ENCODE measurements at regions not wholly inside any gene's neighbourhood (a gene's known extent, or its start where the extent isn't known, plus 50 kb on each side); places are given as distances from the start of the nearest gene placed in this dataset.

- TF ChIP-seq ZBTB11 (CRISPR knock-in tag; IDR thresholded peaks at IDR 0.05) (no peak), CREB1 (IDR thresholded peaks at IDR 0.05; ENCODE audit: low read depth) (no peak), DPF2 (IDR thresholded peaks at IDR 0.05) (no peak), YBX1 (IDR thresholded peaks at IDR 0.05) (no peak)
Observed at GRCh38 chr10:26640391-26640790, 57.1 kb upstream of the PDSS1 start (continued).

- H3K36me3 ChIP-seq (ENCODE audit: control insufficient read depth in 2 of 2, insufficient read depth in 2 of 2, low read length in 1 of 2) = no peaks in the 10 kb centered on the region
- no peak overlapping the region for H3K27ac ChIP-seq (ENCODE audit: control insufficient read depth, insufficient read depth)
- no peak for TF ChIP-seq ATF2 (IDR thresholded peaks at IDR 0.05; ENCODE audit: low read length)
- TF ChIP-seq E2F8 (IDR thresholded peaks at IDR 0.05; ENCODE audit: low read depth, partially characterized antibody) = no peak
- TF ChIP-seq ZNF217 (IDR thresholded peaks at IDR 0.05) = no peak
- TF ChIP-seq FOXM1 (IDR thresholded peaks at IDR 0.05; ENCODE audit: low read depth, low read length) = no peak
- TF ChIP-seq HDAC2 (IDR thresholded peaks at IDR 0.05) = no peak
- TF ChIP-seq SMARCA5 (IDR thresholded peaks at IDR 0.05) = no peak
- no peak for TF ChIP-seq MXI1 (IDR thresholded peaks at IDR 0.05; ENCODE audit: low read depth, low read length)
- TF ChIP-seq E4F1 (IDR thresholded peaks at IDR 0.05; ENCODE audit: borderline replicate concordance, partially characterized antibody) = no peak
- H3K27me3 ChIP-seq (replicated peaks in 1 of 2; ENCODE audit: control insufficient read depth in 2 of 2, insufficient read depth in 2 of 2, low read length in 1 of 2) = no peaks in the 10 kb centered on the region
- CTCF ChIA-PET = interaction anchor here (1.4 kb wide), 1 partner anchor 219 kb away, joined by 4 read pairs; no protein-coding TSS in a partner anchor
- no peak for FAIRE-seq
- no TSS peak for BruUV-seq (replicated peaks)
- no peak overlapping the region for H3K9ac ChIP-seq (ENCODE audit: control insufficient read depth, insufficient read depth, low read length)
- H2AFZ ChIP-seq (ENCODE audit: control insufficient read depth, low read depth, low read length) = no peak overlapping the region
- no peak overlapping the region for H3K4me3 ChIP-seq
- DNase-seq (ENCODE audit: low read depth, low spot score) = no peak
- H3K4me2 ChIP-seq (ENCODE audit: control insufficient read depth, insufficient read depth) = no peak overlapping the region
- in situ Hi-C loops (cut with MboI) (no loop called here), intact Hi-C loops (cut with micrococcal nuclease; ENCODE audit: unreplicated experiment) (no loop called here)
- POLR2A ChIA-PET = no interaction called here
- no peak for ATAC-seq
- 73% methylated on average over 25 of the region's 32 CpGs for WGBS (ENCODE audit: insufficient coverage, insufficient replicate concordance, low lambda C conversion rate, missing lambda C conversion rate)
- RAD21 ChIA-PET (ENCODE audit: unreplicated experiment) = no interaction called here
- H4K20me1 ChIP-seq (ENCODE audit: control insufficient read depth, insufficient read depth) = no peaks in the 10 kb centered on the region
- no peaks in the 10 kb centered on the region for H3K9me3 ChIP-seq (replicated peaks; ENCODE audit: control insufficient read depth, insufficient read depth, low read length)
- no peaks in the 10 kb centered on the region for H3K4me1 ChIP-seq (ENCODE audit: control insufficient read depth, insufficient read depth, low read length)
- SMC1A ChIA-PET (ENCODE audit: uncharacterized antibody, unreplicated experiment) = no interaction called here
- H3K79me2 ChIP-seq (ENCODE audit: control insufficient read depth, insufficient read depth, low read length) = no peaks in the 10 kb centered on the region
Observed at GRCh38 chr10:26642896-26643653, 54.4 kb upstream of the PDSS1 start.

Measured in GM12878 (cell line).